ENCODE measurements at regions not wholly inside any gene's neighbourhood (a gene's known extent, or its start where the extent isn't known, plus 50 kb on each side); places are given as distances from the start of the nearest gene placed in this dataset.

- DNase-seq (ENCODE audit: low spot score): no peak
- Histone ChIP-seq H3K9me3 (ENCODE audit: control insufficient read depth in 4 of 4, low read length in 3 of 4) (no peaks in the 10 kb centered on the region), H3K9ac (ENCODE audit: low read depth in 1 of 2, low read length in 2 of 2) (no peak overlapping the region), H3K4me1 (ENCODE audit: control insufficient read depth in 4 of 4, insufficient read depth in 4 of 4, low read length in 3 of 4) (no peaks in the 10 kb centered on the region), H3K27me3 (ENCODE audit: control insufficient read depth in 4 of 4, insufficient read depth in 4 of 4, low read length in 3 of 4) (no peaks in the 10 kb centered on the region), H3K4me3 (ENCODE audit: low read depth in 1 of 3, low read length in 3 of 3) (no peak overlapping the region), H3K36me3 (ENCODE audit: control insufficient read depth in 4 of 4, insufficient read depth in 3 of 4, low read depth in 1 of 4, low read length in 3 of 4) (no peaks in the 10 kb centered on the region), H3K27ac (ENCODE audit: low read depth in 1 of 2, low read length in 2 of 2) (no peak overlapping the region)
- WGBS: 62% methylated on average over 1 of the region's 1 CpG
- TF ChIP-seq HNF4G (IDR thresholded peaks at IDR 0.05) (no peak), MAX (IDR thresholded peaks at IDR 0.05) (no peak), JUND (IDR thresholded peaks at IDR 0.05) (no peak), NR2F2 (IDR thresholded peaks at IDR 0.05) (no peak), RAD21 (IDR thresholded peaks at IDR 0.05) (no peak), RXRA (IDR thresholded peaks at IDR 0.05) (no peak), GABPA (IDR thresholded peaks at IDR 0.05 in 1 of 2, conservative IDR thresholded peaks at IDR 0.05 in 1 of 2) (no peak), ZBTB33 (IDR thresholded peaks at IDR 0.05) (no peak), FOXA1 (IDR thresholded peaks at IDR 0.05) (no peak), ATF3 (IDR thresholded peaks at IDR 0.05) (no peak), HNF4A (conservative IDR thresholded peaks at IDR 0.05) (no peak), FOXA2 (IDR thresholded peaks at IDR 0.05) (no peak)
Measured at GRCh38 chr5:123800640-123801039, 288.7 kb downstream of the CSNK1G3 start.

- no peaks in the 10 kb centered on the region for H3K4me1 ChIP-seq (ENCODE audit: control insufficient read depth in 4 of 4, insufficient read depth in 4 of 4, low read length in 3 of 4)
- no peaks in the 10 kb centered on the region for H3K27me3 ChIP-seq (ENCODE audit: control insufficient read depth in 4 of 4, insufficient read depth in 4 of 4, low read length in 3 of 4)
- no peaks in the 10 kb centered on the region for H3K36me3 ChIP-seq (ENCODE audit: control insufficient read depth in 4 of 4, insufficient read depth in 3 of 4, low read depth in 1 of 4, low read length in 3 of 4)
- H3K9ac ChIP-seq (ENCODE audit: low read depth in 1 of 2, low read length in 2 of 2): no peak overlapping the region
- no peak overlapping the region for H3K4me3 ChIP-seq (ENCODE audit: low read depth in 1 of 3, low read length in 3 of 3)
- H3K9me3 ChIP-seq (ENCODE audit: control insufficient read depth in 4 of 4, low read length in 3 of 4): no peaks in the 10 kb centered on the region
- no peak overlapping the region for H3K27ac ChIP-seq (ENCODE audit: low read depth in 1 of 2, low read length in 2 of 2)
- no peak for TF ChIP-seq HNF4A (conservative IDR thresholded peaks at IDR 0.05)
- no peak for TF ChIP-seq ATF3 (IDR thresholded peaks at IDR 0.05)
- no peak for TF ChIP-seq TAF1 (conservative IDR thresholded peaks at IDR 0.05)
- no peak for TF ChIP-seq HNF4G (IDR thresholded peaks at IDR 0.05)
- TF ChIP-seq JUND (IDR thresholded peaks at IDR 0.05): no peak
- no peak for TF ChIP-seq EGR1 (IDR thresholded peaks at IDR 0.05; ENCODE audit: low read depth in 2 of 2)
- TF ChIP-seq CTCF (IDR thresholded peaks at IDR 0.05; ENCODE audit: low read depth, low read length, missing input control): no peak
- TF ChIP-seq YY1 (IDR thresholded peaks at IDR 0.05): no peak
- TF ChIP-seq SP1 (IDR thresholded peaks at IDR 0.05): no peak
- TF ChIP-seq FOXA2 (IDR thresholded peaks at IDR 0.05): no peak
- 91% methylated on average over 3 of the region's 3 CpGs for WGBS
- DNase-seq (ENCODE audit: low spot score): no peak
Measured at GRCh38 chr5:123795688-123796087, 283.7 kb downstream of the CSNK1G3 start.
